ENCODE measurements at regions not wholly inside any gene's neighbourhood (a gene's known extent, or its start where the extent isn't known, plus 50 kb on each side); places are given as distances from the start of the nearest gene placed in this dataset.
A peak's percentile ranks its signal among the peaks of the same experiment; 100 is the strongest.

DNA sequence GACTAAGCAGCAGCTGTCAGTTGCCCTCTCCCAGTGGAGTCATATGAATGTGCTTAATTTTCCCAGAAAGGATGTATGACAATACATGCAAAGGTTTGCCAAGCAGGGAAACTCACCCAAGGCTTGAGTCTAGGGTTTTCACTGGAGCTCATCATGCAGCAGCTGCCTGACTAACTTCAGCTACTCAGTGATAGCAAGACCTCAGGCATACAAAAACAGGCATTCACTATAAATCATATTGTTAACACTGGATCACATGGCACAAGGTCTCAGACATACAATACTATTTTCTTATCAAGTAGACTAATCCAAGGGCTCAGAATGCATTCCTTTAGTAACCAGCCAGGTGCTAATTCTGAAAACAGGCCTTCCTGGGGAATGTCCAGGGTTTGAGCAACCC, 85.0 kb upstream of the STAC start:
- no peaks in the 10 kb centered on the region for H4K20me1 ChIP-seq (ENCODE audit: insufficient read depth)
- H3K4me2 ChIP-seq: no peak overlapping the region
- ChIA-PET CTCF (no interaction called here), POLR2A (no interaction called here)
- no peaks in the 10 kb centered on the region for H3K9me3 ChIP-seq
- no peaks in the 10 kb centered on the region for H3K9me2 ChIP-seq
- peaks cover 0 to 12% of the 10 kb centered on the region in 2 experiments; a peak in 1 of 4 replicates for H3K4me1 ChIP-seq (ENCODE audit: control insufficient read depth in 1 of 2, insufficient read depth in 2 of 2, low read depth in 1 of 2, low read length in 1 of 2)
- TF ChIP-seq TAF1 (IDR thresholded peaks at IDR 0.05; ENCODE audit: borderline replicate concordance, low read depth, low read length): no peak
- no peak for TF ChIP-seq CTCF (IDR thresholded peaks at IDR 0.05)
- no peak for TF ChIP-seq RFX5 (IDR thresholded peaks at IDR 0.05; ENCODE audit: low read length)
- TF ChIP-seq NFIC (IDR thresholded peaks at IDR 0.05; ENCODE audit: borderline replicate concordance): no peak
- H3K27ac ChIP-seq (ENCODE audit: low read depth in 2 of 2, low read length in 1 of 2): no peak overlapping the region
- no peaks in the 10 kb centered on the region for H3K36me3 ChIP-seq (replicated peaks in 1 of 2; ENCODE audit: control insufficient read depth in 1 of 2, insufficient read depth in 2 of 2, low read length in 1 of 2)
- no peak overlapping the region for H2AFZ ChIP-seq (ENCODE audit: low read depth)
- H3K9ac ChIP-seq: no peak overlapping the region
- H3F3A ChIP-seq (replicated peaks; ENCODE audit: insufficient read depth): no peaks in the 10 kb centered on the region
- H3K4me3 ChIP-seq (ENCODE audit: low read depth in 2 of 2, low read length in 1 of 2): no peak overlapping the region
- DNase-seq: no peak
- H3K27me3 ChIP-seq (ENCODE audit: insufficient read depth): no peaks in the 10 kb centered on the region
- no peaks in the 10 kb centered on the region for H3K79me2 ChIP-seq (ENCODE audit: insufficient read depth)

GRCh38 chr3:36297195-36297594, 83.1 kb upstream of the STAC start:
- TF ChIP-seq IRF3 (IDR thresholded peaks at IDR 0.05; ENCODE audit: low read depth, low read length) (no peak), CHD2 (IDR thresholded peaks at IDR 0.05; ENCODE audit: low read length, partially characterized antibody) (no peak), GABPA (IDR thresholded peaks at IDR 0.05; ENCODE audit: low read depth) (no peak), MEF2A (IDR thresholded peaks at IDR 0.05; ENCODE audit: borderline replicate concordance, low read depth) (no peak), SIN3A (IDR thresholded peaks at IDR 0.05; ENCODE audit: borderline replicate concordance, low read depth, low read length) (no peak), EZH2phosphoT487 (IDR thresholded peaks at IDR 0.05; ENCODE audit: borderline replicate concordance, low read depth) (no peak), RFX5 (IDR thresholded peaks at IDR 0.05; ENCODE audit: low read length) (no peak), FOSL2 (IDR thresholded peaks at IDR 0.05; ENCODE audit: borderline replicate concordance, low read depth) (no peak), RXRA (IDR thresholded peaks at IDR 0.05; ENCODE audit: borderline replicate concordance, low read depth) (no peak), TCF12 (IDR thresholded peaks at IDR 0.05) (no peak), JUND (IDR thresholded peaks at IDR 0.05) (no peak)
- TF ChIP-seq, protein P1, sequence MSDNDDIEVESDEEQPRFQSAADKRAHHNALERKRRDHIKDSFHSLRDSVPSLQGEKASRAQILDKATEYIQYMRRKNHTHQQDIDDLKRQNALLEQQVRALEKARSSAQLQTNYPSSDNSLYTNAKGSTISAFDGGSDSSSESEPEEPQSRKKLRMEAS (IDR thresholded peaks at IDR 0.05; ENCODE audit: low read depth): no peak
- Histone ChIP-seq H3K79me2 (ENCODE audit: insufficient read depth) (no peaks in the 10 kb centered on the region), H3K4me3 (ENCODE audit: low read depth in 2 of 2, low read length in 1 of 2) (no peak overlapping the region), H3K9ac (no peak overlapping the region), H3K27ac (ENCODE audit: low read depth in 2 of 2, low read length in 1 of 2) (no peak overlapping the region), H2AFZ (ENCODE audit: low read depth) (no peak overlapping the region), H3K4me2 (peak overlapping the region; percentile 5; the same call in 1 of the 2 replicates), H3K9me2 (no peaks in the 10 kb centered on the region), H3K4me1 (ENCODE audit: control insufficient read depth in 1 of 2, insufficient read depth in 2 of 2, low read depth in 1 of 2, low read length in 1 of 2) (peaks cover 1 to 13% of the 10 kb centered on the region in 2 experiments; a peak in 3 of 4 replicates), H3F3A (replicated peaks; ENCODE audit: insufficient read depth) (peaks cover 5% of the 10 kb centered on the region), H3K9me3 (no peaks in the 10 kb centered on the region), H3K36me3 (replicated peaks in 1 of 2; ENCODE audit: control insufficient read depth in 1 of 2, insufficient read depth in 2 of 2, low read length in 1 of 2) (no peaks in the 10 kb centered on the region), H4K20me1 (ENCODE audit: insufficient read depth) (no peaks in the 10 kb centered on the region), H3K27me3 (ENCODE audit: insufficient read depth) (no peaks in the 10 kb centered on the region)
- no peak for DNase-seq
- ChIA-PET CTCF (no interaction called here), POLR2A (no interaction called here)
- WGBS (ENCODE audit: low lambda C conversion rate): 78% methylated on average over 3 of the region's 3 CpGs
